Non-pigmented ciliary epithelial cell (primary cell): ENCODE measurements at regions not wholly inside any gene's neighbourhood (a gene's known extent, or its start where the extent isn't known, plus 50 kb on each side); places are given as distances from the start of the nearest gene placed in this dataset.
"Not testable (repeated sequence)": the region's sequence is repeated elsewhere in the genome, so short reads cannot be mapped to it uniquely, and the experiment has no call there.

ENCODE experiments used
- DNase-seq: peaks from one replicate; pipeline ENCODE4 v3.0.0-alpha.2; 2010; ENCODE audit warnings: low read depth

DNA sequence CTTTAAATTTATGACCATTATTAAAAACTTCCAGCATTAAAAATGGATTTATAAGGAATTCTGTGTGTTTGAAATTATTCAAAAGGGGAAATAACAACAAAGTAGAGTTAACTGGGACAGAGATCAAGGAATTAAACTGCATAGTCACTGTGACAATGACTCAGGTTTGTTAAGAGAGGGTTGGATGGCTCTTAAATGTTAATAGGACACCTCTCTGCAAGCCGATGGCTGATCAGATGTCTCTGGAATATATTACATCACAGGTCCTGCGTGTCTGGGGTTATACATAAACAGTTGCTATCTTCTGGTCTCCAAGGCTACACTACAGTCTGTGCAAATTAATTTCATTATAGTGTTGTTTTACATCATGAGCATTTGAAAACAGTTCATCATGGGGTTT is 574.3 kb downstream of the COL12A1 start:
- no peak for DNase-seq

- no peak for DNase-seq
Measured at GRCh38 chr6:74626288-74626687, 579.6 kb downstream of the COL12A1 start.

- DNase-seq, result no peak
Measured at GRCh38 chr6:74623027-74623426, 582.8 kb downstream of the COL12A1 start.

DNA sequence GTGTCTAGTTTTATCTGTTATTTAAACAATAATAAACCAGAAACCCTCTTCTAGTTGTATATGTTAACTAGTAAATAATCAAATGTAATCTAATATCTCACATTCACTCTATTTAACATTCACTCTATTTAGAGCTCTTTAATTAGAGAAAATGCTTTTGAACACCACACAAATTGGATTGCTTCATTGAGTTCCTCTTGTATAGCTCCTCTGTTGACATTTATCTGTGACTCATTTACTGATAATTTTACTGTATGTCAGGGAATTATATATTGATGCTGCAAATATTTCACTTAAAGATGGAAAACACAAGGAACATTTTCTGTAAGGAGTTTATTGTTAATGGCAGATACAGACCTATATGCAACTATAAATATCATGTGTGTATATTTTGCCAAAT is 594.6 kb downstream of the COL12A1 start:
- DNase-seq, result no peak

GRCh38 chr6:74610352-74610751 is 595.5 kb downstream of the COL12A1 start:
- DNase-seq, result no peak

- no peak for DNase-seq
Measured at GRCh38 chr6:74609871-74610270, 596.0 kb downstream of the COL12A1 start.

- no peak for DNase-seq
Measured at GRCh38 chr6:74607934-74608333, 597.9 kb downstream of the COL12A1 start.

DNA sequence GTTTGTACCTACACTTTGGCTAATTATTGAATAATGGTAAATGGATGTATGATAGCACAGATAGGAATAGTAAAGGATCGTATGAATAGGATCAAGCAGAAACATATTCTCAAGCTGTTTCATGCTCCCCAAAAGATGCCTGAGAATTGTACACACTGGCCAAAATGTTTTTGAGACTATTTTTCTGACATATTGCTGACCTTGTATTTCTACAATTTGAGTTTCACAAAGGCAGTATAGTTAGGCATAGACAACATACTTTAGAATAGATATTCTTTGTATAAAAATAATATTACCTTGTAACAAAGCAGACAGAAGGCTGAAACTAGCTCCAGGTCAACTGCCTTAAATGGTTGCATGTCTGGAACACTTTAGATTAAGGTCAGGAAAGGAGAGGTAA is 598.4 kb downstream of the COL12A1 start:
- no peak for DNase-seq

DNA sequence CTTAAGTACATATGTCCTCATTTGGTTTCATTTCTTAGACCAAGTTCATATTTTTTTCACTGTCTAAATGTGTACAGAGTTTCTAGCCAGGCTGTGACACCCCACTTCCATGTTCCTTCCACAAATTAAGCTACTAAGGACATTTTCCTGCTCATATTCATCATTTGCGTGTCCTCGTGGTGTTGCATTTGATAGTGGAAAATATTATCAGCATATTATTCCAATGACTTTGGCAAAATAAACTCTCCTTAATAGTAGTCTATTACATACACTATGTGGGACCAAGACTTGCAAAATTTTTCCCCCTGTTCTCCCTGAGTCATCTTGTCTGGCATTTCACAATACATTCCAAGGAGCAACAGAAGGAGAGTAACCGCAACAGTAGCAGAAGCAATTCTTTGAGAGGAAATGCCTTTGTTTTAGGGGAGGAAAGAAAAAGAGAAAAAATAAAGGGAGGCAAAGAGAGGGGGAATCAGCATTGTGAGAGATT is 599.2 kb downstream of the COL12A1 start:
- DNase-seq, result peak; percentile 97

DNA sequence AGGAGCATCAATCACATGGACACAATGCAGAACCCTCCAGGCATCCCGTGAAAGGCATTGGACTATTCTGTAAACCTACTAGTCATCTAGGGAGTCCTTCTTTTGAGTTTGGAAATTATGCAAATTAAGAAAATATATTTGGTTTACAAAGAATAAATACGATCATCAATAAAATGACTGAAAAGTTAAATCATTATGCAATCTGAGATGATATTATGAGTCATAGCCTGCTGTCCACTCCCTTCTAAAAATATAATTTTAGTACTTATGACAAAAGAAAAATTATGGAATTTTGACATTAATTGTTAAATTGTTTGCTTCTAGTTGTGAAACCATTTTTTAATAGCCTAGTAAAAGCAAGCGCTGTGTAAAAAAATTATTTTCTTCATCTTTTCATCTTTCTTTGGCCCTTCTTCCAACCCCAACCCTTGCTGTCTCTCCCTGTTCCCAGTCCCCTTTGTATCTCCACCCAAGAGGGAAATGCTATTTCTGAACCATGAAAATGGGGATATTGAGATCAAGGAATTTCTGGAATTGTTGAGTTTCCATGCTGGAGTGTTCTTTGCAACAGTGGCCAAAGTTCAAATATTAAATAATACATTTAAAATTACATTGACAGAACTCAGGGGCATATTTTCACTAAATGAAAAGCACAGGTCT is 599.8 kb downstream of the COL12A1 start:
- no peak for DNase-seq

GRCh38 chr6:74604279-74604678 is 601.6 kb downstream of the COL12A1 start:
- no peak for DNase-seq

- no peak for DNase-seq
Measured at GRCh38 chr6:74603322-74604076, 602.4 kb downstream of the COL12A1 start.

DNA sequence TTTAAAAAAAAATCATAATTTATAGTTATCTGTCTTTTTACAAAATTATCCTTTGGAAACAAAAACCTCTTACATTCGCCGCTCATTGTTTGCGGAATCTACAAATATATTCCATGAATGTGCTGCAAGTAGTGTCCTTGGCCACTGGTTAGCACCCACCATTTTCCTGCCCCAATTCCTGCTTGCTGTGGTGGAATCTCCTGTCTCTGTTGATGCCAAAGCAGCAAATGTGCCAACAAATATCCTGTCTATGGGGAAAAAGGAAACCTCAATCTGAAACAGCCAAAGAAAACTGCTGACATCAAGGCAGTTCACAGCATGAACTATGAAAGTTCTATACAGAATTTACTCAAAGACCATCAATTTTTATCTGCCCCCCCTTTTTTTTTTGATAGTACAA is 603.6 kb downstream of the COL12A1 start:
- DNase-seq, result no peak

DNA sequence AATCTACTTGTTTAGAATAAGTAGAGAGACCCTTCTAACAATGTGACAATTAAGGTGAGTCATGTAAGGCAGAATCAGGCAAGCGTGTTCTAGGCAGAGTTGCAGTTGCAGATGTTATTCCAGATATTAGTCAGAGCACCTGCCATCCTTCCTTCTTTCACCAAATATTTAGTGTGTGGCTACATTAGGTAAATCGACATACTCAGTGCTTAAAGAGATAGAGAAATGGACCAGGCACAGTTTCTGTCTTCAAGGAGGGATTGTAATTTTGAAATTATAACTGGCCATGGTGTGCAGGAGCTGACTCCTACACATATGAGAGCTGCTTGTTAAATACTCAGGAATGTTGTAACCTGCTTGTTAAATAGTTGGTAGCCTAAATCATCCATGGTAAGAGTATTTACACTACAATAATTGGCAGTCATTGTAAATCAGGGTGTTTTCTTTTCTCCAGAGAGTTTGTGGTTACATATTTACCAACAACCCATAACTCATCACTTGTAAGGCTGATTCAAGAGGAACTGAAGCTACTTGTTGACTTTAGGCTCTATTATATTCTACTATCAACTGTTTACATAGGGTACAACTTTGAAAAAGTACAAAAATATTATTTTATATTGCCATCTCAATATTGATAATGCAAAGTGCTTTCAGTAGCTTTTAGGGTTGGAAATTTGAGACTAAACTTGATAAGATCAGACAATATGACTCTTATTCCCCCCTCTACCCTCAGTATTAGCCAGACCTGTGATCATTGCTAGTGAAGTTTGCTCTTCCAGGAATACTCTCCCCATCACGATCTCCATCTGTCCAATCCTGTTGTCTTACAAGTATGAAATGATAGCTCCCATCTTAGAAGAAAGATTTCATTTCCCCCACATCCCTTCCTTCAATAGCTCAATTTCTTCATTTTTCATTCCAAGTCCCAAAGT is 607.1 kb downstream of the COL12A1 start:
- DNase-seq, result no peak

DNA sequence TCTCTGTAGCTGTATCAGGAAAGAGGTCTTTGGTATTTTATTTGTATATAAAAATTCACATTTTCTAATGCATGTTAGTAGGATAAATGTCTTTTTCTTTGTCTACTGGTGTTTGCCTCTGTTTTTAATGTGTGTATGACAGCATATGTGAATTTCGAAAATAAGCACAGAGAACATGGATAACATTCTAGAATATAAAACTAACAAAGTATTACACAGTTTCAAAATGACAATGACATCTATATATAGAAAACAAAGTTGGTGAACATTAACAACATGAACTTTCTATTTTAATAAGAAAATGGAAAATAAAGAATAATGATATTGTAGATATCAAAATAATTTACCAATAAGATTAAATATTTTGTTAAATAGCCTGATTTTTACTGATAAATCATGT is 608.0 kb downstream of the COL12A1 start:
- no peak for DNase-seq

GRCh38 chr6:74597266-74597665 is 608.6 kb downstream of the COL12A1 start:
- no peak for DNase-seq

- no peak for DNase-seq
Measured at GRCh38 chr6:74596588-74596987, 609.3 kb downstream of the COL12A1 start.

DNA sequence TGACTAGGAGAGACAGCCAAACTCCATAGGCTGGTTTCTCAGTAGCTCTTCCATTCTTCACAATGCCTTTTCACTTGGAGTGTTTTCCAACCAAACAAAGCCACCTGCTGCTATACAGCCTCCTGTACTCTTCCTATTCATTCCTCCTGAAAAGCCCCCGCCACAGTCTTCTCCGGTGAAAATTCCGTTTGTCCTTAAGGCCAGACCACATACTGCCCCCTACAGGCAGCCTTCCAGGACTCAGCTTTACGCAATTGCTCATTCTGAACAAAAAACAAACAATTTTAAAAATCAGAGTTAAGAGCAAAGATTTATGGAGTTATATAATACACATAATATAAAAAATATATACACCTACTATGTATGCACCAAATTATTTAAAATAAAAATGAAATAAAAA is 611.5 kb downstream of the COL12A1 start:
- DNase-seq, result not testable (repeated sequence)

DNA sequence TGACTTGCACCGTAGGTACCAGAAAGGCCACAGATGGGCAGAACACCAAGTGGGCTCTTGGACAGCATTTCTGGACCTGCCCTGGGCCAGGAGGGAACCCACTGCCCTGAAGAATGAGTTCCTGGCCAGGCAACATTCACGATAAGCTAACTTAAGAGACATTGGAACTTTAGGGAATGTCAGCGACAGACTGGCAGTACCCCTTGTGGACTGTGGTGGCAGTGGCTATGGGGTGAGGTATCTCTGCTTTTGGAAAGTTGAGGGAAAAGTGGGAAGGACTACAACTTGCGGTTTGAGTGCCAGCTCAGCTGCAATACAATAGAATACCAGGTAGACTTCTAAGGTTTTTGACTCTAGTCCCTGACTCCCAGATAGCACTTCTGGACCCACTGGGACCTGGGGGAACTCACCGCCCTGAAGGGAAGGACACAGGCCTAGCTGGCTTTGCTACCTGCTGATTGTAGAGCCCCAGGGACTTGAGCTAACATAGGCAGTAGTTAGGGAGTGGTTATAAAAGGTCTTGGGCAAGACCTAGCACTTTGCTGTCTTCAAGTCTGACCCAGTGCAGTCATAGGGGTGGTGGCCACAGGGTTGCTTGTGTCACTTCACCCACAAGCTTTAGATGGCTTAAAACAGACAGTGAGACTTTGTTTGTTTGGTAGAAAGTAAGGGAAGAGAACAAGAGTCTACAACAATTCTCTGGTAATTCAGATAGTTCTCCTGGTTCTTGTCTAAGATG is 617.6 kb downstream of the COL12A1 start:
- no peak for DNase-seq

DNA sequence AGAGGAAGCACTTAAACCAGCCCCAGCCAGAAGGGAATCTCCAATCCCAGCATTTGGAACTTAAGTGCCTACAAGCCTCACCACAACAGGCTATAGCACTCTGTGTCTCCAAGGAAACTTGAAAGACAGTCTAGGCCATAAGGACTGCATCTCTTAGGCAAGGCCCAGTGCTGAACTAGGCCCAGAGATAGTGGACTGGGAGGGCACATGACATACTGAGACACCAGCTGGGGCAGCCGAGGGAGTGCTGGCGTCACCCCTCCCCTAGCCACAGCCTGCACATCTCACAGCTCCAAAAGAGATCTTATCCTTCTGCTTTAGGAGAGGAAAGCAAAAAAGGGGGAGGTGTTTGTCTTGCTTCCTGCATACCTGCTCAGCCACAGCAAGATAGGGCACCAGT is 618.5 kb downstream of the COL12A1 start:
- no peak for DNase-seq

- DNase-seq, result no peak
Measured at GRCh38 chr6:74585753-74586152, 620.1 kb downstream of the COL12A1 start.

DNA sequence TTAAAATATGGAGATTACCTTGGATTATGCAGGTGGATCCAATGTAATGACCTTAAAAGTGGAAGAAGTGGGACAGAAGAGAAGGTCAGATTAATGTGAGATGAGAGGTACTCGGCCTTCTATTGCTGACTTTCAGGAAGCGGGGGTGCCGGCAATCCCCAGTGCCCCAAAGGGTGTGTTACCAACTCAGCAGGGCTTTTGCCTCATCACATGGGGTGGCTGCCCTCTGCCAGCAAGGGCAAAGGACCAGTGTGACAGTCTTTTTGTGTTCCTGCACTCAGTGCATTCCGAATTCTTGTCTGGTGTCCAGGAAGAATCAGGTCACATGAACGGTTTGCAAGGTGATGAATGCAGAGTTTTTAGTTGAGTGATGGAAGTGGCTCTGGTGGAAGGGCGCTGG is 624.2 kb downstream of the COL12A1 start:
- no peak for DNase-seq
